ENCODE measurements at regions not wholly inside any gene's neighbourhood (a gene's known extent, or its start where the extent isn't known, plus 50 kb on each side); places are given as distances from the start of the nearest gene placed in this dataset.

DNA sequence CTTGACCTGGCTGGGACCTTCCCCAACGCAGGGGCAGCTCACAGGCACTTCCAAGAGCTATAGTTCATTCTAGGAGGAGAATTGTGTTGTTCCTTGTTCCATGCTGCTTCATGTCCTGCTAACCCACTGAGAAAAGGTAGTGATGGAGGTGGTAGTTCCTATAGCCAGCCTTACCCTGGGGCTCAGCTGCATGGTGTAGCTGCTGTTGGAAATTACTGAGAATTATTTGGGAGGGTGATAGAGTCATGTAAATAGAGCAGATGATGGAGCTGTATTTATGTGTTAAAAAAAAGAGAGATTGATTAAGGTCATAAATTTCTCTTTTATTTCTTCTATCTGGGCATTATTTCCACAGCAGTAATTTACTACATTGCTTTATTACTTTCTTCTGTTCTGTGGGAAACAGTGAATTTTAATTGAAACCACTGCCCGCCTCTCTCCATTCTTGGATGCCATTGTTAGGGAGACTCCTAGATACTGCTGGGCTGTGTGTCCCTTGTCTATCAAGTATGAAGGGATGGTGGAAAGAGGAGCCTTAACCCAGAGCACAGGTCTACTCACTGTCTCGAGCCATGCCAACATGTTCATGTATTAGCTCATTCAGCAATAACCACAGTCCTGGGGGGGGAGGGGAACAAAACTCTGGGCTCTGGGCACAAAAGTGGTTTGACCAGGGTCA lies 309.2 kb downstream of the FAT3 start:
- no peak for DNase-seq (ENCODE audit: low spot score)

DNA sequence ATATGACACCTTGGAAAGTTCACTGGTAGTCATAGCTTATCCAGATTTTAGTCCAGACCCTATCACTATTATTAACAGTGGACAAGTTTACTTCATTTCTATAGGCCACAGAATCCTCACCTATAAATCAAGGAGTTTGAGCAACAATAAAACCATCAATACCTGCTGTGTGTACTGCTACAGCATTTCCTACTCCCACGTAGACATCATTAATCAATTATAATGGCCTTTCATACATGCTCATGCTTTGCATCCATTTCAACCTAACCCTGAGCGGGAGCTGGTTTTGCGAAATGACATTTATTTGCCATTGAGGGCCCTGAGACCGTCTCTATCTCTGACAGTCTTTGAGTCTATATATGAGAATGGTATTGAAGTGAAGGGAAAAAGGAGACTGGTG lies 312.3 kb downstream of the FAT3 start:
- no peak for DNase-seq (ENCODE audit: low spot score)

DNA sequence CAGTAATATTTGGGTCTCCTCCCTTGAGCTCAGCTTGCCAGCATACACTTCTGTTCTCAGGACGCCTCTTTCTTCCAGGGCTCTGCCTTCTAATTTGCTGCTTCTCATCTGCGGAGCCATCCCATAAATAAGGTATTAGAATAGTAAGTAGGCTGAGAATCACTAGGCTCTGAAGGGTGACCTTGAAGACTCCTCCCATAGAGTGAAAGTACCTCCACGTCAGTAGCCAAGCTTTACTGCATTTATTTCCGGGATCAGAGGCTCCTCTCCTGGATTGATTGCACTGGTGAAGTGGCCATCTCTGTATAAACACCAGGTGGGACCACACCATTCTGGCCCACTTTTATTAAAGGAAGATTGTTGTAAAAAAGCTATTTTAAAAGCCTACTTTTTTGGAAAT lies 315.5 kb downstream of the FAT3 start:
- no peak for DNase-seq (ENCODE audit: low spot score)

DNA sequence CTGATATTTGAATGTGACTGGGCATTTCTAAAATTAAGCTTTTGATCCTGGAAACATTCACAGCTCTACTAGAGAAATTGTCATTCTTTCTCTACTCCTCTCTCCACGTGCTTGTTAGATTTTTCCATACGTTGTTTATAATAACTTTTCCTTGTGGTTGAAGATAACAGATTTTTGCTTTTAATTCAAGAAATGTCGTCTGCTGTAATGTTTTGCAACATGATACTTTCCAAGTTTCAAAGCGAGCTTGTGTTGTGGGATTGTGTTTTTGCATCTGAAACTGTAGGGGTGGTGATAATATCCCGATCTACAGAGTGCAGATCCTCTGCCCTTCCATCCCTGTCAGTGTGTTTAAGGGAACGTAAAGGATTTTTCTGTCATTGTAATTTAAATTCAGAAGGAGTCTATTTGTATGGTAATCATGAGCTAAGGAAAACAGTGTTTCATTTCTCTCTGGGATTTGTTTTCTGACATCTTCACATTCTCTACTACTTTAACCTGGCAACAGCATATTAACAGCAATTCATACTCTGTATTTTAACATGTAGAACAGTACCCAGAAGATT lies 321.4 kb downstream of the FAT3 start:
- DNase-seq (ENCODE audit: low spot score) = no peak

DNA sequence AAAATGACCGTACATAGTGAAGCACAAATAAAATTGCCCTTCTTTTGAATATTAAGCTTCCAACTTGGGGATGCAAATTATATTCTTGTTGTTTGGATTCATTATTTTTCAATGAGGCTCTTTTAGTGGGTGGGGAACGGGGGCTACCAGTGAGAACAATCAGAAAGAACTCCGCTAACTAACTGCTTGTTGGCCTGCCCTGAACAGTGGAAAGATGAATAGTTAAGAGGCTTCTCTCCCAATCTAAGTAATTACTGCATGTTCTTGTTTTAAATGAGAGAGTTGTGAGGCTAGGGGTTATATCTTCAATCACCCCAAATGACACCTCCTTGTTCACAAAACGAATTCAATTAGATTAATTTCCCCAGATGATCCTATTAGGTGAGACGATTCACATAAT lies 322.0 kb downstream of the FAT3 start:
- DNase-seq (ENCODE audit: low spot score) = no peak

DNA sequence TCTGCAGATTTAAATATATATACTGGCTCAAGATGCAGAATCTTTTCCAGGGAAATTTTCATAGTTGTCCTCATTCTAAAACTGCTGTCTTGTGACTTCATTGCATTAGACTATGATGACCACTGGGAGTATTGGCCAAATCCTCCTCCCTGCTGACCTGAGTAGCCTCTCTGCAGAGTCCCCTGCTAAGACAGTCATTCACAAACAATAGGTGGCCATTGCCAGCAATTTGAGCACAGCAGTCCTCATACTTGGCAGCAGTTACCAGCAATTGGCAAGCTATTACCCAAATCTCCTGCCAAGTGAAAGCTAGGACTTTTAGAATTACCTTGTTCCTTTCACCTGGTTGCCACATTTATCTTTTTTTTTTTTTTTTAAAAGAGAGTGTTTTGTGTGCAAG lies 325.8 kb downstream of the FAT3 start:
- DNase-seq (ENCODE audit: low spot score) = no peak

DNA sequence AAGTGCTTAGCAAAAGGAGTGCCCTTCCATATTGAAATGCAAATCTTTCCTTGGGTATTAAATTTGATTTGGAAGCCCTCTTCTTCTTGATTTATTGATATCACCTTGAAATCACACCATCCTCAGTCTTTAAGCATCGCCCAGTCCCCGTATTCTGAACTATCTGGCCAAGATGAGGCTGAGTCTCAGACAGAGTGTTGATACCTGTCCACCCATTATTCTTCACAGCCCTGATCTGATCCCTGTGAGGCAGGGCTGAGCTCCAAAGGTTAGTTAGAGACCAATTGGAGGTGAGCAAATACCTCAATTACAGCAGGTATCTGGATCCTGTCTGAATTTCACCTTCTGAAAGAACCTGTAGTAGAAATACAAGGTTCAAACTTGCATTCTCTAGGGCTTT lies 326.3 kb downstream of the FAT3 start:
- DNase-seq (ENCODE audit: low spot score) = no peak

DNA sequence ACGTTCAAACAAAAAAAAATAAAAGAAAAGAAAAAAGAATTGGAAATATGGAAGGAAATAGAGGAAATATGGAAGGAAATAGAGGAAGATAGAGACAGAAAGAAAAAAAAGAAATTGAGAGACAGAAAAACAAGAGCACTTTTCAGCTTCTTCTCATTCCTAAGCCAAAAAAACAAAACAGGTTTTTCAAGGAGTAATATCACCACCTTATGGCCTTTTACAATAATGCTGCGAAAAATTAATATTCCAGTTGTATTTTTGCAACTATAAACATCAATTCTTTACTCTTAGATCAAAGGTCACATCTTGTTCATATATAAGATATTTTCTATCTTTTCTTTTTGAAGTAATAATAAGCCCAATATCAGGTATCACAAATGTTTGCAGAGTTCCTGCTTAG lies 328.3 kb downstream of the FAT3 start:
- DNase-seq (ENCODE audit: low spot score) = no peak

DNA sequence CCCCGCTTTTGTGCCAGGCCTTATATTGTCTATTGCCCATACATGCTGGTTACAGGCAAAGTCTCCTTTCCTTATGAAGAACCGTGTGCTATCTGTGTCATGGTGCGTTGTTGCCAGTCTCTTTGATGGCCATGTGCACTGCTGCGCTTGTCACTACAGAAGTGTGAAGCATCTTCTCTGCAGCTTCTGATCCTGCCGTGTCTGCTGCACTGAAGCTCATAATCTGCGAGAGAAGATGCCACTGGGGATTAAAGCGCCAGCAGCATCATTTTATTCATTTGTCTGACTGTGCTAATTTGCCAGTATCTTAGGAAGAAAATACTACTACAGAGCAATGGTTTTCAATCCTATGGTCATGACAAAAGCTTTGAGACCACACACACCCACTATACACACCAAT lies 330.1 kb downstream of the FAT3 start:
- DNase-seq (ENCODE audit: low spot score) = no peak

DNA sequence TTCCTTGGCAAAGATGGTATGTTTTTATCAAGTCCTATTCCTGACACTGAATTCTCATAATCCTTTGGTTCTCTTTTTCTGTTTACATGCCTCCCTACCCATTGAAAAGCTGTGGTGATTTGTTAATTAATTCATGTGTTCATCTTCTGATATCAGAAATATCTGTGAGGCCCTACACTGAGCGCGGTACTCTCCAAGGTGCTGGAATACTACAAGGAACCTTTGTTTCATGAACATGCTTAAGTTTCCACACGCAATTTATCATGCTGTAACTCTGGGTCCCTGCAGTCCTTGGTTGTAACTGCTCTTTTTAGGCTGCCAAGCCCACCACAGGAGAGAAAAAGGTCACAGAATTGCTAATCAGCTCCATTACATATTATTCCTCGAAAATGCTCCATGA lies 331.8 kb downstream of the FAT3 start:
- no peak for DNase-seq (ENCODE audit: low spot score)

DNA sequence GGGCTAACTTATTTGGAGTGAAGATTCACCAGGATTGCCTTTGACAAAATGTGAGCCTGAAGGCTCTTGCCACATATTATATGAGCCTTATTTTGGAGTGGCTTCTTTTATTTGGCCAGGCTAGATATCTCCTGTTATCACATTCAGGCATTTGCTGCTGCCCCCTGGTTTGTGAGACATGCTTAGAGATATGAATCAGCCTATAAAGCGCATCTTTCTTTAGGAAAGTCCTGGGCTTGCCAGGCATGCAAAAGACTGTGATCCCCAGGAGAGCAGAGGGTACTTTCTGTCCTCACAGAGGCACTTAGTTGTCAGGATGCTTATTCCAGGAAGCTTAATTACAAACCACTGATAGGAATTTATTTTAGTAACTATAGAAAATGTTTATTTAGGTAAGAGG lies 333.3 kb downstream of the FAT3 start:
- no peak for DNase-seq (ENCODE audit: low spot score)

DNA sequence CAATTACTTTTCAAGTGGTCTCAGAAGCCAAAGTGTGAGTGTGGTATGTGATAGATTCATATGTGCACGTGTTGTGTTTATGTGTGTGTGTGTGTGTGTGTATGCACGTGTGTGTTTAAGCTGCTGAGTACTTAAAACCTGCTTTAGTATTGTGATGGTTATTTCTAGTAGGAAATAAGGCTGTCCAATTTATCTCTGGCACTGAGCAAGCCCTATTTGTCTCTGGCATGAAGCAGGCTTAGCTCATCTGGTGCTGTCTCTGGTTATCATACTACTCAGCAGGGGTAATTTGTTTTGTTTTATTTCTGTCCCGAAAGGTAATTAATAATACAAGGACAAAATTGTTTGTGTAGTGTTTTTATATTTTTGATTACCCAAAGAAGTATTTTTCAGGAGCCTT lies 333.7 kb downstream of the FAT3 start:
- no peak for DNase-seq (ENCODE audit: low spot score)

DNA sequence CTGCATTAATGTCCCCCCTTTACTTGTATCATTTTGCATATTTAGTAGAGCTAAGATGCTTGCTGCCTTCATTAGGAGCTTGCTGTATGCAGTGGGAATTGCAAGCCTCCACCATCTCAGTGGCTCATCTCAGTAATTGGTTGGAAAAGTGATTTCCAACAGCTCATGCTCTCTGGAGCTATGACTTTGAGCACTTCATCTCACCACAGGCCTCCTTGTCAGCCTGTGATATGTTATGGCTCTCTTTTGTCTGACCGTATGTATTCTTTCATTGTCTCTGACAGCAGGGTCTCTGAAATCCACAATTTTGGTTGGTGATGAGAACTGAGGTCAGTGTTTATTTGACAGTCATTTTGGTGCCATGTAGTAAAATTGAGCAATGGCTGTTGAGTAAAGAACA lies 345.1 kb downstream of the FAT3 start:
- no peak for DNase-seq (ENCODE audit: low spot score)

DNA sequence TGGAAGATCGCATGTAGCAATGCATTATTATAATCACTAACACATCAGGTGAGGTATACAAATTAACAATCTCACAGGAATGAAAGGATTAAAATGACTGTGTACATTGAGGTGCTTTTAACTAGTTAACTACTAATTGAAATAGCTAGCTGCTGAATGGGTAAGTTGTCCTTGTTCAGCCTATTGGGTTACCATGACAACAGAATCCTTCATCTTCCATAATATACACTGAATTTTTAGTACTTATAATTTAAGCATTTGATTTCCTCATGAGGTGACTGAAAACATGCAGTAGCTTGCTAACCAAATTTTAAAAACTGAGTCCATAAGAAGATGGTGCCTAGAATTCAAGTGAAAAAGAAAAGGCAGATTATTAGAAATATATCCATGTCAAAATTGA lies 347.9 kb downstream of the FAT3 start:
- no peak for DNase-seq (ENCODE audit: low spot score)

DNA sequence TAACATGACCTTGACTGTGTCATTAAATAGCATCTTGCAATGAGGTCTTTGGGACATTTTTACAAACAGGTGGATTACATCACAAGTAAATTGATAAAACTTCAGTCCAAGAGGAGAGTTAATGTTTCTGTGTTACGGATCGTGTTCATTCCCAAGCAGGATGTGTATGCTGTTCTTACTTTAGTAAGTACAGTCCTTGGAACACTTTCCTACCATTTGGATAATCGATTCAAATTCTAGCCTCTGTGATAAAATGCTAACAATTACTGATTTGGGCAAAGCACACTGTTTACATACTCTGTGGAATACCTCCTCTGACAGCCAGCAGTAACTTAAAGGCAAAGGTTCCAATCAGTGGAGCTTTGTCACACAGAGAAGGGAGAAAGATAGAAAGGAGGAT lies 351.7 kb downstream of the FAT3 start:
- DNase-seq (ENCODE audit: low spot score) = no peak

DNA sequence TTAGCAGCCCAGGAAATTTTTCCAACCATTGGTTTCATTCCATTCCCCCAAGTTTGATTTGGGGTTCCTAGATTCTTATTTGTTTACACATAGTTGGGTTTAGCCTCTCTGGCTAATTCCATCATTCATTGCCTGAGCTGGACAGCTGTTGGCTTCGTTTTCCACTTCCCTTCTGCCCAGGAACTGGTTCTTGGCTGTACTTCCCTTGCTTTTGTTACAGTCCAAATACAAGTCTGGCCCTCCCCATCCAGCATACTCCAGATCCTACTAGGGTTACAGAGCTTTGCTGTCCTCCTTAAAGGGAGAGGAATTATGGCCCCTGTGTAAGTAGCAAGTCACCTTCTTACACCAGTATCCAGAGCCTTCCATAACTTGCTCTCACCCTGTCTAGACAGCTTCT lies 356.3 kb downstream of the FAT3 start:
- no peak for DNase-seq (ENCODE audit: low spot score)

DNA sequence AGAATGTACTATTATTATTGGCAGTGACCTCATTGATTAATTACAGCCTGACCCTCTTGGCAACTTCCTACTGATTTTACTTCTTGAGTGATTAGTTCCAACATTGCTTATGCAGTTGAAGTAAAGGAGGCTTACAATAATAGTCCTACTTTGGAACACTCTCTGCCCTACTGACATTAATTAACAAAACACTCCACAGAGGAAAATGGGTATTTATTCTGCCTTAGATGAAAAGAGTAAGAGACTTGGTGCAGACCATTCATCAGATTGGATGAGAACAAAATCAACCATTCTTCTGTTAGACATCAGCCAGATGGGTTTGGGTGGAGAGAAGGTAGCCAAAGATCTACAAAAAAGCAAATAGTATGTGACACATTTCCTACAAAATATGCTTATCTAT lies 363.8 kb downstream of the FAT3 start:
- no peak for DNase-seq (ENCODE audit: low spot score)

DNA sequence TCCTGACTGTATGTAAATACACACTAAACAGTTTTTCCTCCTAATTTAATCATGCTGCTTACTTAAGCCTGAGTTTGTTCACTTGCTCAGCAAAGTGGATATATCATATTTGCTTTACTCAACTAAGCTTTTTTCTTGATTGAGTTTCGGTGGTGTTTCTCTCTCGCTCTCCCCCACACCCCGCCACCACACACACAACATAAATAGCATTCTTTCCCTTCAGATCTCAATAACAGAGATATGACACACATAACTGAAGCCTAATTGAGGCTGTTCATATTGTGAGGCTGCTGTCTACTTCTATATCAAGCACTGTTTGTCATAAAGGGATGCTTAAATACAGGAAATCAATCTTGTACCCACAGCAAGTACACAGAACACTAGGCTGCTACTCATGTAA lies 364.9 kb downstream of the FAT3 start:
- DNase-seq (ENCODE audit: low spot score) = no peak

DNA sequence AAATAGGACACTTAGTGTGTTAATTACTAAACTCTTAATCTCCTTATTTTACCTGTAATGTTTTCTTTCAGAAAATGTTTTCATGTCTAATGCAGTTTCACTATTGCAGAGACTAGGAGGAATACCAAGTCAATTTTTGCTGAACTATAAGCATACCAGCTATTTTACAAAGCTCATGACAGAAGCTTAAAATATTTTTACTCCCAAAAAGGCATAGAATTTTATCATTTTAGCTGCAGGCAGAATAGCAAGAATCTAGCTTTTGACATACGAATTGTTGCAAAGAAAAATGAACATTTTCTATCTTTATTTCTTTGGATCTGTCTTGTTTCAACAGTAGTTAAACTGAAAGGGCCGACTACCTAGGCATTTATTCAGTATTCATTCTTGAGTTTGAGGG lies 366.9 kb downstream of the FAT3 start:
- no peak for DNase-seq (ENCODE audit: low spot score)

DNA sequence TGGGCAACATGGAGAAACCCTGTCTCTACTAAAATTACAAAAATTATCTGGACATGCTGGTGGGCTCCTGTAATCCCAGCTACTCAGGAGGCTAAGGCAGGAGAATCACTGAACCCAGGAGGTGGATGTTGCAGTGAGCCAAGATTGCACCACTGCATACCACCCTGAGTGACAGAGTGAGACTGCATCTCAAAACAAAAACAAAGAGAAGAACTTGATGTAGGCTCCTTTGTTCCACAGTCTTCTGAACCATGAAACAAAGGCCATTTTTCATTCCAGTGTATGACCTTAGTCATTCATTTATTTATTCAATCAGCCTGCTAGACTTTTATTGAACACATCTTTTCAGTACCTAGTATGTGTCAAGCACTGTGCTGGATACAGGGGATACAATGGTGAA lies 369.6 kb downstream of the FAT3 start:
- DNase-seq (ENCODE audit: low spot score) = no peak

DNA sequence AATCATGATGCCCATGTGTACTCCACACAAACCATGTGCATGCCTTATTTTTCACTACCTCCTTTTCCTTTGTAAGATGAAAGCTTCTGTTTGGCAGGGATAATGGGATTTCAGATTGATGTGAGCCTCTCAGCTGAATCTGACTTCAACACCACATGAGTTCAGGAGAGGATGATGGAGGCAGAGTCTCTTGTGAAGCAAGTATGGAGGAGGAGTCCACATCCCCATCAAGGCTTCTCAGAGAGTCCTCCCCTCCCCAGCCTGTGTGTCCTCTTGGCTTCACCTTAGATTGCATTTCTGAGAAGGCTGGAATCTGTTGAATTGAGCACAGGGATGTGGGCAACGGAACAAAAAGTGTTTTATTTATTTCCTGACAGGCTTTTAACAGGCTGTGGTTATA lies 370.4 kb downstream of the FAT3 start:
- DNase-seq (ENCODE audit: low spot score) = no peak

DNA sequence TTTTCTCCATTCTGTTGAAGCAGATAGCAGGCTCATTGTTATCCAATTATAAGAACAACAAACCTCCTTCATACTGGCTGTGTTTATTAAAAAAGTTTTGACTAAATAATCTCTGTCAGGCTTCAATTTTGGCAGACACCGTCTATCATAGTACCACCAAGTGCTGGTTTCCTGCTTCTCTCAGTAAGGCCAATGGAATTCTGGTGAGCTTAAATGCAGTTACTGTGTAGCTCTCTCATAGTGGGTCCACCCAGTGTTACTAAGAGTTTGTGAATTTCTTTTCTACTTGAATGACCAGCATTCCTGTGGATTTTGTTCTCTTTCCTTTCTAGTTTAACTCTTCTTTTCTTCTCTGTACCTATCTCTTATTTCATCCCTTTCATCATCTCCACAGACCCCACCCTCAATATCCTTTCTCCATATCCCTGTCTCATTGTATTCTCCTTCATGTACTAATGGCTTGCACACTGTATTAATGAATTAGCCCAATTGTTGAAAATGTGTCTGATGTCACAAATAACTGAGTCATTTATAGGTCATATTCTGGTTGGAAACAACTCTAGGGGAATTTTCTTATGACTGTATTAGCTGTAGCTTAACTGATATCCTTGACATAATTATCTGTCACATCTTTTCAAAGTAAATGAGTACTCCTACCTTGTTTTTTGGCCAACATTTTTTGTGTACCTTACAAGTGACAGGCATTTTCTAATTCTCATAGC lies 372.1 kb downstream of the FAT3 start:
- no peak for DNase-seq (ENCODE audit: low spot score)

DNA sequence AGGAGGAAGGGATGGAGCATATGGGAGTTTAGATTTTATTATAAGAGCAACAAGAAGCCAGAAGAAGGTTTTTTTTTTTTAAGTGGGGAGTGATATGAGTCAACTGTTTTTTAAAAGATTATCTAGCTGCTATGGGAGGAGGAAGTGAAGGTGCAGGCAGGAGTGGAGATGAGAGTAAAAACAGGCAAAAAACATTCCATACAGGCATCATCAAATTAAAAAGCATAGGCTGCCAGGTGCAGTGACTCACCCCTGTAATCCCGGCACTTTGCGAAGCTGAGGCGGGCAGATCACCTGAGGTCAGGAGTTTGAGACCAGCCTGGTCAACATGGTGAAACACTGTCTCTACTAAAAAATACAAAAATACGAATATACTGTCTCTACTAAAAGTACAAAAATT lies 368.4 kb upstream of the MTNR1B start:
- DNase-seq (ENCODE audit: low spot score) = no peak

DNA sequence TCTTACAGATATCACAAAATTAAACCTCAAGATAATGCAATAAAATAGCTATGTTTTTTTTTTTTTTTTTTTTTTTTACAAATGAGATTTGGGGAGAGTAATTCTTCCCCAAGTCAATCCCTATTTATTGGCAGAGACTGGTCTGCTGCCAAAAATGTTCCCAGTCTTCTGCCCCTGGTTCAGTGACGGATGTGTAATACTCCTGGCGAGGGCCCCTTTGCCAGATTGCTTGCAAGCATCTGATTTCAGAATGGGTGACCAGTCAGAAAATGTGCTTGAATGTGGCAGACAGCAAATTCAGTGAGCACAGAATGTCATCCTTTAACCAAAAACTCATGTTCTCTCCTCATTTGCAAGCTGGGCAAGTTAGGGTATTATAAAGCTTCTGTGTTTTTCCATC lies 363.8 kb upstream of the MTNR1B start:
- DNase-seq (ENCODE audit: low spot score) = no peak

Data from H4 (cell line).